DMS153 treated with DMSO at 0.1 percent for 48 hours (cell line): ENCODE measurements at regions not wholly inside any gene's neighbourhood (a gene's known extent, or its start where the extent isn't known, plus 50 kb on each side); places are given as distances from the start of the nearest gene placed in this dataset.

ENCODE experiments used
- DNase-seq: peaks from one replicate; lab custom pipeline; 2025; ENCODE audit not compliant: unreplicated experiment; lab: John Stamatoyannopoulos, UW

DNA sequence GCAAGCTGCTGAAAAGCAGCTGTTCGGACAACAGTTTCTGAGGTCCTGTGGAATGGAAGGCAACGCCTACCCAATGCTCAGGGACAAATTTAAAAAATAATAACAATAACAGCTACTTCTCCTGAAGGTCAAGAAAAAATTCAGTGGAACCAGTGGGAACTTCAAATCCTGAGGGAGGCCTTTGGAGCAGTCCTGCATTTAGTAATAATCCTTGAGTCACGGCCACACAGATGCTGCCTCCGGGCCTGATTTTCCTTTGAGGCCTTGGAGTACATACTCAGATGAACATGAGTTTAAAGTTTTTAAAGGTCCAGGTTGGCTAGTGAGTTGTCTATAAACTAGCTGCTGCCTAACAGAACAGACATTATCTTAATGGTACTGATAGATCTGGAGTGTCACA is 268.0 kb downstream of the MSRB3 start:
- no peak for DNase-seq

DNA sequence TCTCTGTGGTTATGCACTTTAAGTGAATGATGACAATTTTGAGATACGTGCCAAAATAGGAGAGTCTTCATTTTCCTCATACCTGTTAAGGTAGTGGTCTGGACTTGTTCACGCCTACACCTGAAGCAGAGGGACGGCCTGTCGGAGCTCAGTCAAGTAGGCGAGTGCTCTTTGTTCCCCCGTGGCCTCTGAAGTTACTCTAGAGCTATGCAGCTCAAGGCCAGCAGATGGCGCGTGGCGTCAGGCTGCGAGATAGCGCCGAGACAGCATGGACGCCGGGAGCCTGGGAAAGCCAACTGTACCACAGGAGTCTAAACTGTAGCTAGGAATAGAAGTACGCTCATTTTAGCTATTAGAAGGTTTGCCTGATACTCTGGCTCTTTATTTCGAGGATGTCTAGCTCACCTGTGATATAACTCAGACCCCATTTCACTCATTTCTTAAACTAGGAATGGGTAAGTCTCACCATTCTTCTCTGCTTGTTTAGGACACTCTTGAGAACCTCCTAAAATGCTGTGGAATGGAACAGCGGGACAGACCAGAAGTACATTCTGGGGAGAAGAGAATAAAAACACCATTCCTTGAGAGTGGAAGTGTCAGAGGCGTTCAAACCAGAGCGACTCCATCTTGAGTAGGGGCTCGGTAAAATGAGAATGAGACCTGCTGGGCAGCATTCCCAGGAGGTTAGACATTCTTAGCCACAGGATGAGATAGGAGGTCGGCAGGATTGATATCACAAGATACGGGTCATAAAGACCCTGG is 267.4 kb upstream of the HMGA2 start:
- peak; percentile 46 for DNase-seq

DNA sequence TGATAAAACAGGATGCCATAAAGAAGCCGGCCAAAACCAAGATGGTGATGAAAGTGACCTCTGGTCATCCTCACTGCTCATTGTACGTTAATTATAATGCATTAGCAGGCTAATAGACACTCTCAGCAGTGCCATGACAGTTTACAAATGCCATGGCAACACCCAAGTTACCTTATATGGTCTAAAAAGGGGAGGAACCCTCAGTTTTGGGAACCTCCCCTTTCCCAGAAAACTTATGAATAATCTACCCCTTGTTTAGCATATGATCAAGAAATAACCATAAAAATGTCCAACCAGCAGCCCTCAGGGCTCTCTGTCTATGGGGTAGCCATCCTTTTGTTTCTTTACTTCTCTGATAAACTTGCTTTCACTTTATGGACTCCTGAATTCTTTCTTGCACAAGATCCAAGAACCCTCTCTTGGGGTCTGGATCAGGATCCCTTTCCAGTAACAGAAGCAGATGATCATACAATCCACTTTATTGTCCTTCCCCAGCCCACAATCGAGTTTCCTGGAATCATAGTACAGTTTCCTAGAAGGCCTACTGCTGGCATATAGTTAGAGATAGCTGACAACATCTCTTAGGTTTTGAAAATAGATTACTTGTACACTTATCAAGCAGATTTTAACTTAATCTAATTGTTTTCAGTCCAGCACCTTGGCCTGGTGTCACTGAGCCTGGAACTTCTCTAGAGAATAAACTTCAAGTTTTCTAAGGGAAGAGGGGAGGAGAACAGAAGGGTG is 266.7 kb upstream of the HMGA2 start:
- DNase-seq: no peak

DNA sequence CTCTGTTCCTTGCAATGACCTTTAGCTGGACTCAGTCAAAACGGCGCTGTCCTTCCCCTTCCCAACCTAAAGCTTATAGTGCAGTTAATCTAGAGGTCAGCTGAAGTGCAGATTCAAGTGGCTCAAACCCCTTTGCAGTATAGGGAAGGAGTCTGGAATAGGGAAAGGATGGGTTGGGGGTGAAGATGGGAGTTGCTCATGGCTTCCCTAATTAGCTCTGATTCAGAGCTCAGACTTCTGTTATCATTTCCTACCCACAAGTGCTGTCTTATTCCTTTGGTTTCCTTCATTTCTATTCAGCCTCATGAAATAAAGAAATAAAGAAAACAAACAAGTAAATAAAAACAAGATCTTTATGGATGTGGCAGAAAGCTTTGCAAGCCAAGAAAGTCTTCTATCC is 264.0 kb upstream of the HMGA2 start:
- no peak for DNase-seq

DNA sequence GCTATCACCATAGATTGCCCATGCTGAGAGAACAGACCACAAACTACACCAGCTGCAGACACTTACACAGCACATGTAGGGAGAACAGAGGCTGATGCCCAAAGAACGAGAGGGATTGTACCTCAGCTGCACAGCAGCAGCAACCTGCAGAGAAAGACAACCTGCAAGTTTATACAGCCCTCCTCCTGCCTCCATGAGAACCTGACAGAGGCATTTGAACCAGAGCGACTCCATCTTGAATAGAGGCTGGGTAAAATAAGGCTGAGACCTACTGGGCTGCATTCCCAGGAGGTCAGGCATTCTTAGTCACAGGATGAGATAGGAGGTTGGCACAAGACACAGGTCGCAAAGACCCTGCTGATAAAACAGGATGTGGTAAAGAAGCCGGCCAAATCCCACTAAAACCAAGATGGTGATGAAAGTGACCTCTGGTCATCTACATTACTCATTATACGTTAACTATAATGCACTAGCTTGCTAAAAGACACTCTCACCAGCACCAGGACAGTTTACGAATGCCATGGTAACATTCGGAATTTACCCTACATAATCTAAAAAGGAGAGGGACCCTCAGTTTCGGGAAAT is 262.4 kb upstream of the HMGA2 start:
- DNase-seq: no peak

DNA sequence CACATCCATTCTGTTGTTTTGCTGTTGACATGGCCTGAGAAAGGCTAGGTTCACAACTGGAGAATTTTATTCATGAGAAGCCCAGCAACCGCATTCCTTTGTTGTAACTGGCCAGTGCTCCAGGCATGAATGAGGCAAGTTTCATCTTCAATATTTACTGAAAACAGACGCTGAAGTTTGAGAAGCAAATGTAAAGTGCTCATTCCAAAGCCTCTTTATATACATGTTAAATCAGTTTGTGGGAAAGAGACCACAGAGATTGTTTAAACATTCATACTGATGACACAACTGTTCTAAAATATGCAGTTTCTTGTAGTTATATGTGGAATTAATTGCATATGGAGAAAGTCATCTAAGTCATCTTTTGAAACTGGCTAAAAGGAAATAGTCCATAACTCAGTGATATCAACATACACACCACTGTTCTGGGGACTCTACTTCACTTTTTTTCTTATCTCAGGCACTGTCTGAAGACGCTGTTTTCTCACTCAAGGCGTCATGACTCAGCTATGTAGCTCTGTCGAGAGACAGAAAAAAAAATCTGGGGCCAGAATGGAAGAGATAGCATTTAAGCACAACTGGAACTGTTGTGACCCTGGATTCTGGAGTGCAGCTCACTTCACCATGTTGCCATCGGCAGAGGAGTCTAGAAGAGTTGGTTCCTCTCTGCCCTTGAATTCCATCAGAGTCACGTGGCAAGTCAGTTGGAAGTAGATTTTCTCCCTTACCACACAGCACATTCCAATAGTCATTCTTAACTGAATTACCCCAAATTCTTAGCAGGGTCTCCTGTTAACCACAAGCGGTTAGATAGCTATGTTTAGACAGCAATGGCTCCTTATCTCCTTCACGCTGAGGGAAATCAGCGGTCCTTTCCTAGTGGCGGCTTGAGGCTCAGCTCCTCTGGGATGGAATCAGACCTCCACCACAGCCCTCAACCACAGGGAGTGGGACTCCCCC is 258.4 kb upstream of the HMGA2 start:
- no peak for DNase-seq

DNA sequence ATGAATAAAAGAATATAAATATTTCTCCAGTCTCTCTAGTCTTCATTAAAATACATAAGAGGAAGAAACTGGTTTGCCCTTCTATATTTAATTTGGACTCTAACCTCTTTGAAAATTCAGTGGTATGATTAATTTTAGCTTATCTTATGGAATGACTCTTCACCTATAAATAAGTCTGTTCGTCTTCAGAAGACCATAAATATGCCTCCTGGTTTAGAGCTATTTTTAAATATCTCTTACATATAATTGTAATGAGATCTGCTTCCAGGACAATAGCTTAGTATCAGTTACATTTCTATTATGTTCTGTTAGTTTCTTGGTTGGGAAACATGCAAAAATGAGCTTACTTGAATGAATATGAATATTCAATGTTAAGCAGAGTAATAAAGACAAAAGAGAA is 257.5 kb upstream of the HMGA2 start:
- no peak for DNase-seq

DNA sequence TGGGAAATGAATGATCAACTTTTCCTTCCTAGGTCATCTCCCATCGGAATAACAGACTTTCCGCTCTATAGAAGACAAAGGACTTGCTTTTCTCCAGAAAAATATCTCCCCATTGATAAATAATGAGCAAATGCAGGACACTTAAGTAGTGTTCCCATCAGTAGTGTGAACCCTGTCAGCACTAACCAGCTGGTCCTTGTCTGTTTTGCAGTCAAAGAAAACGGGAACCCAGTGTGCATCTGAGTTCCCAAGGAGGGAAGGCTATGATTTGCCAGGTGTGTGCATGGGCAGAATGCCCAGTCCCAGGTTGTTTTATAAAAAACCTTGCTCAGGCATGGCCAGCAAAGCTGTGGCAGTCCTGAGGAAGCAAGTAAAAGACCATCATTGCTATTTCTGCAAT is 256.5 kb upstream of the HMGA2 start:
- no peak for DNase-seq

DNA sequence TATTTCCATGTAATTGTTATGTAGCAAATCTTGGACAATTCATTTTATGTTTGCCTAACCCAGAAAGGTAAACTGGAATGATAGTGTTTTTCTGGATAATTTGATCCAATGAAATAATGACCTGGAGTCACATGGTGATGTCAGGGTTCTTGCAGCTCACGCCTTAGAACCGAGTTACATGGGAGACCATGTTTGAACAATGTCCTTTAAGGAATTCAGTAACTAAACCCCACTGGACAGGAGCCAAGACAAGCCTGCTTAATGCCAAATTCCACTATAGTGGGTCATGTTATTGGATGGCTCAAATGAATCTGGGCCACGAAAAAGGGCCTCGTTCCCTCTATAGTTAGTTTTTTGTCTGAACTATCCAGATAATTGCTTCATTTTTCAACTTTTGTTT is 255.8 kb upstream of the HMGA2 start:
- DNase-seq: no peak

DNA sequence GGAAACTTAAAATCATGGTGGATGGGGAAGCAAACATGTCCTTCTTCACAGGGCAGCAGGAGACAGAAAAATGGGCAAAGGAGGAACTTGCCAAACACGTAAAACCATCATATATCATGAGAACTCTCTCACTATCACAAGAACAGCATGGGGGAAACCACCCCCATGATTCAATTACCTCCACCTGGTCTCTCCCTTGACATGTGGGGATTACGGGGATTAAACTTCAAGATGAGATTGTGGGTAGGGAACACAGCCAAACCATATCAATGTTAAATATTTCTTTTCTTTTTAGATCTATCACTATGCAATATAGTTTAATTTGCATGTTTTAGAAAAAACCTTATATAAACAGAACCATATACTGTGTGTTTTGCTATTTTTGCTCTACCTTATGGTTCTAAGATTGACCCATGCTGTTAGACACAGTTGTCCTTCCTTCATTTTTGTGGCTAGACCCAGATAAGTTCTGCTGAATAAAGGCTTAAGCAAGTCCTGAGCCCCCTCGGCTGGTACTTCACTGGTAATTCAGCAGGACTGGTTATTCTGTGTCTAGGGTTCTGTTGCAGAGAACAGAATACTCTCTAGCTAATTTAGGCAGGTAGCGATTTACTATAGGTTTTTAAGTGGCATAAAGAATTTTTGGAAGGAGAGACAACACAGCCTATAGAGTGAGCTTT is 253.7 kb upstream of the HMGA2 start:
- no peak for DNase-seq

DNA sequence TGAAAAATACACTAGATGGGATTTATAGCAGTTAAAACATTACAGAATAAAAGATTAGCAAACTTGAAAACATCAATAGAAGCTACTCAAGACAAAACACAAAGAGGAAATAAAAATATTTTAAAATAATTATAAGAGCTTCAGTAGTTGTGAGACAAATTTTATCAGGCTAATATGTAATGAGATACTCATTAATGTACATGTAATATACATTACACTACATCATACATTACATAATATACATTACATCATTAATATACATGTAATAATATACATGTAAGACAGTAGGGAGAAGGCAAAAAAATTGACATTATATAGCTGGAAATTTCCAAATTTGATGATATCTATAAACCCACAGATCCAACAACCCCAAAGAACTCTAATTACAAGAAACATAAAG is 249.4 kb upstream of the HMGA2 start:
- no peak for DNase-seq

DNA sequence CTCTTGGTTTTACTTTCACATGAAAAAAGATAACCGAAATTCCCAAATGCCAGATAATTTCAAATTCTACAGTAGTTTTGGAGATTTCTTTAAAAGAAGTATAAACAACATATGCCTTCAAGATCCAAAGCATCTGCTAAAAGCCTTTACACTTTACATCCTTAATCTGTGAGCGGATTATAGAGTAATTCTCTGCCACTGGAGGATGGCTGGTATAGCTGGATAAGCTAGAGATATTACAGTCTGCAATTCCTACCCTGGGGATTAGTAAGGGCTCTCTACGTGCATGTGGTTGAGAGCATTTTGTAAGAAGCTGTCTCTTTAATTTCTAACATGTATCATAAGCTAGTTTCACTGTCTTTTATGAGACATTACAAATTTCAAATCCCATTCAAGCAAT is 240.3 kb upstream of the HMGA2 start:
- DNase-seq: no peak

DNA sequence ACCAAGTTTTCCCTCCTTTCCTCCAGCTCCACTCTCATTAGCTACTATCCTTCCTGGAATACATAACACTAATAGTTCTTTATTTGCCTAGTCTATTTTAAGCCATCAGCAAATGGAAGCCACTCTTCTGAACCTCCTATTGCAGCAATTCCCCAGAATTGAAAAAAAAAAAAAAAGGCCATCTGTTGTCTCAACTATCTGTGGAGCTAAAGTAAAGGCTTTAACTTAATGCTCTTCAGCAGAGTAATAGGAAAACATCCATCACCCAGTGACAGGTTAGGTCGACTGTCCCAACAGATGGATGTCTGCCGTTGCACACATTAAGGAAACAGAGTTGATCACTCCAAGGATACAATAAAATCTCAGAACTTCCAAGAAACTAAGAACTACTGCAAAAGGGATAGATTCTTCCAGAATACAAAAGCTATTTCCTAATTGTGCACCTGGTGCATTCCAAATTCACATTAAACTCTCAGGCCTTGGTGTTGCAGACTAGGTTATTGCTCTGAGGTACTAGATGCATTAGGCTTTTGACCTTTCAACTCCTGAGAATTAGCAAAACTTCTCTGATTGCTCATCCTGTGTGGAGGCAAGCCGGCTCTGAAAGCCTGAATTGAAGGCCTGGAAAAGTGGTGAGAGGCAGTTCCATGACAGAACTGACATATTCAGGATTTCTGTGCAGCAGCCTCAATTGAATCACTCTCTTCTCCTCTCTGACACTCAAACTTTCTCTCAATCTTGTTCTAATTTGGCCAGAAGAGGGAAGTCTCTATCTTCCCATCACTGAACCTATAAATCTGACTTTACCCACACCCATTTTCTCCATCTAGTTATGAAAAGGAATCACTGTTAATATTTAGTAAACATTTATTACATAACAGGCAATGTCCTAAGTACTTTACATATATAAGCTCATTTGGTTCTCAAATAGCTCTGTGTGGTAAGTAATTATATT is 238.4 kb upstream of the HMGA2 start:
- no peak for DNase-seq

DNA sequence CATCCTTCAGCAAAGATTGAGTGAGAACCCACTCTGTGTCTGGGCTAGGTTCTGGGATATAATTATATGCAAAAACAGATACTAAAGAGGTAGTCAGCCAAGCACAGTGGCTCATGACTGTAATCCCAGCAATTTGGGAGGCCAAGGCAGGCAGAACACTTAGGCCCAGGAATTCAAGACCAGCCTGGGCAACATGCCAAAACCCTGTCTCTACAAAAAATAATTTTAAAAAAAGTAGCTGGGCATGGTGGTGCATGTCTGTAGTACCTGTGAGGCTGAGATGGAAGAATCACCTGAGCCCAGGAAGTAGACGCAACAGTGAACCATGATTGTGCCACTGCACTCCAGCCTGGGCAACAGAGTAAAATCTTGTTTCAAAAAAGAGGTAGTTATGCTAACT is 237.5 kb upstream of the HMGA2 start:
- no peak for DNase-seq

DNA sequence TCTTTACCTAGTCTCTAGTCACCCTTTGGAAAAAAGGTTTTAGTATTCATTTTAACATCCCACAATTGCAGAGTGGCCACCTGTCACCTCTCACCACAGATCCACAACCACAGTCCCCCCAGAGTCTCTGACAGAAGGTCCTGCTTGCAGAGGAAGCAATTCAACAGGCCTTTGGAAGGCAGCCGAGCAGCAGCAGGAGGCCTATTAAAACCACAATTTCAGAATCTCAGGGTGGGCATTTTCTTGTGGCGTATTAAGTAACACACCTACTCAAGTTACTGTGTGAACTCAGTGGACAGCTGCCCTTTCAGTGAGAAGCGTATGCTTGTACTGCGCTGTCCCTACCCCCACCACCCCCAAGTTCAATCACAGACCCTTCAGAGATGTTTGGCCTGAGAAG is 234.0 kb upstream of the HMGA2 start:
- DNase-seq: no peak

DNA sequence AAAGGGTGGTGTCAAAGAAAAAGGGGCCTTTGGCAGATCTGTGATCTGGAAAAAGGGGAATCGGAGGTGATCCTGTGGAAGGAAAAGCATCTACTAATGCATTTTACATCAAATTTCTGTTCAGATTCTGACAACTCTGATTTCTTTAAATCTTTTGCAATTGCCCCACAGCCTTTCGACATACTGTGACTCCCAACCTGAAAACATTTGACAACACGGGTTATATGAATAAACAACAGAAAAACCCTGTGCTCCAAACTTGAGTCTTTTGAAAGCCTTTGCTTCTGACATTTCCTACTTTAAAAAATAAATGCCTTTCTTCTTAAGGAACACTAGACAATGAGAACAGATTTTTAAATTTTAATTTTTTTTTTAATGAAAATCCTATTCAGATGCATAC is 231.9 kb upstream of the HMGA2 start:
- DNase-seq: no peak

DNA sequence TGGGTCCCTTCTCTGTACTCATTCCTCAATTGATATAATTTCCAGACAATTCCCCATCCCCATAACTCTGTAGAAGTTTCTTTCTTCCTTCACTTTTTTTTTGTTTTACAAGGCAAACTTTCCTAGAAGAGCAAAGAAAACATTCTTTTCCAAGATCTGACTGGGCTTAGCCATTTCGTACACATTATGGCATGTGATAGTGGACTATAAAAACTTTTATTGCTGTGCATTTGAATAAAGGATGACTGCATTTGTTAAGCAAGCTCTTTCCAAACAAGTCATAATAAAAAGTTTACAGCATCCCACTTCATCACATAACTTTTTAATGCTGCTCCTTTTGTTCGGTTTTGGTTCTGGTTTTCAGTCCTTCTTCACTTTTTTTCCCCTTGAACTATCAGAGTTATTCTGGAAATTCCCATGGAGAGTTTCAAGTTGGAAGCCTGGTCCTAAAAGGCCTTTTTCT is 231.0 kb upstream of the HMGA2 start:
- no peak for DNase-seq

DNA sequence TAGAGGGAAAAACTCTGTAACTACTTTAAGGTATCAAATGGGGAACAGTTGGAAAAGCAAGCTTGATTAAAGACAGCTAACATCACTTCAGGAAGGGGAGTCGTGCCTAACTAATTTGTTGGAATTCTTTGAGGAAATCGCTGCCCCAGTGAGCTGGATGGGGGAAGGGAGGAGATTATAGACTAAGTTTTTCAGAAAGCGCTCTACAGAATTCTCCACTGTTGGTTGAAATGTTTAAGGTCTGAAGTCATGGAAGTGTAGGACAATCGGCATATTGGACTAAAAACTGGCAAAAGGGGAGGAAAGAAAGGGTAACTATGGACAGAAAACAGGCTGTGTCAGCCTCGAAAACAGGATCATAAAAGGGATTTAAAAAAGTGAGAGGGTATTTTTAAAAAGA is 229.9 kb upstream of the HMGA2 start:
- DNase-seq: no peak

DNA sequence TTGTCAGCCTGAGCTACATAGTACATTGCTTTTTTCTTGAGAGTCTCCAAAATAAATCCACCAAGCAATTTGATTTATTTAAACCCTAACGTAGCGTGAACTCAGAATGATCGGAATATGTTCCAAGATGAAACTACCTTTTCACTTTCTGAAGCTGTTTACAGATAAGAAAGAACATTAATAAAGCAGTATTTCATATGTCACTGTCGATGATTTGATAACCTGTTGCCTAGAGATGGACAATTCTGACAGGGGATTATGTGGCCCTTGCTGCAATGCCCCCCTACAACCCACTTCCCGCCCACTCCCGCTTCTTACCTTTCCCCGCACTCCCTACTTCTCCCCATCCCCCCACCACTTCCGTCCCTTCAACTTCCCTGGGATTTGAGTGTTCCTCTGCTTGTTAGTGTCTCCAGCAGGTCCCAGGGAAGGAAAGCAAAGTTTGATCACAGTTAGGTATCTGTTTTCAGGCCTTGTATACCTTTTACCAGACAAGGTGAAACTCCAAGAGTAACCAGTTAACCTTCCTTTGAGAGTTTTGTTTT is 229.2 kb upstream of the HMGA2 start:
- DNase-seq: no peak
